ENCODE measurements at regions not wholly inside any gene's neighbourhood (a gene's known extent, or its start where the extent isn't known, plus 50 kb on each side); places are given as distances from the start of the nearest gene placed in this dataset.

GRCh38 chr4:23631255-23631950 lies 258.4 kb downstream of the PPARGC1A start:
- no peak for TF ChIP-seq CTCF (IDR thresholded peaks at IDR 0.05; ENCODE audit: insufficient read depth, low read length, poor library complexity, severe bottlenecking)
- no peak for TF ChIP-seq EZH2phosphoT487 (conservative IDR thresholded peaks at IDR 0.05; ENCODE audit: low read length)

All from SU-DHL-6 (cell line).